AG04450 (cell line): ENCODE measurements at regions not wholly inside any gene's neighbourhood (a gene's known extent, or its start where the extent isn't known, plus 50 kb on each side); places are given as distances from the start of the nearest gene placed in this dataset.
A peak's percentile ranks its signal among the peaks of the same experiment; 100 is the strongest.

Source experiments
- CTCF ChIA-PET: fragments of 300-600, 350-600 bp; formaldehyde crosslinking; extraction: SDS; loops from one replicate; lab custom pipeline; 2022; ENCODE audit warnings: antibody characterized with exemption, inconsistent platforms; lab: Charles Lee
- POLR2A ChIA-PET: fragments of 350-600 bp; formaldehyde crosslinking; extraction: SDS; loops from one replicate; lab custom pipeline; 2021; ENCODE audit warnings: antibody characterized with exemption, inconsistent platforms; lab: Yijun Ruan, JAX
- DNase-seq: peaks from one replicate; pipeline ENCODE4 v3.0.0-alpha.2; 2011; ENCODE audit warnings: low read depth, low spot score
- H3K27ac ChIP-seq: one replicate; pipeline ENCODE4 v1.5.1; 2012; ENCODE audit warnings: low read depth, low read length, control low read depth
- H3K27me3 ChIP-seq: one replicate; pipeline ENCODE4 v1.6.0; 2012; ENCODE audit warnings: low read length; ENCODE audit not compliant: control insufficient read depth, insufficient read depth
- H3K4me3 ChIP-seq: 2 replicates; pipeline ENCODE4 v1.5.1; 2011; ENCODE audit warnings: mild to moderate bottlenecking, low read depth, low read length, control low read depth
- H3K9me3 ChIP-seq: 2 replicates; pipeline ENCODE4 v1.5.1; 2012; ENCODE audit warnings: low read length; ENCODE audit not compliant: control insufficient read depth, insufficient read depth
- TF ChIP-seq, protein P1 (sequence below): IDR thresholded peaks from 2 replicates; pipeline ENCODE4 v1.5.1; 2011; ENCODE audit warnings: low read depth, low read length, control low read depth, inconsistent platforms

GRCh38 chr2:217362710-217363109 is 502.8 kb upstream of the TNP1 start:
- Histone ChIP-seq H3K4me3 (no peak overlapping the region), H3K9me3 (no peaks in the 10 kb centered on the region), H3K27ac (no peak overlapping the region), H3K27me3 (no peaks in the 10 kb centered on the region)
- TF ChIP-seq, protein P1, sequence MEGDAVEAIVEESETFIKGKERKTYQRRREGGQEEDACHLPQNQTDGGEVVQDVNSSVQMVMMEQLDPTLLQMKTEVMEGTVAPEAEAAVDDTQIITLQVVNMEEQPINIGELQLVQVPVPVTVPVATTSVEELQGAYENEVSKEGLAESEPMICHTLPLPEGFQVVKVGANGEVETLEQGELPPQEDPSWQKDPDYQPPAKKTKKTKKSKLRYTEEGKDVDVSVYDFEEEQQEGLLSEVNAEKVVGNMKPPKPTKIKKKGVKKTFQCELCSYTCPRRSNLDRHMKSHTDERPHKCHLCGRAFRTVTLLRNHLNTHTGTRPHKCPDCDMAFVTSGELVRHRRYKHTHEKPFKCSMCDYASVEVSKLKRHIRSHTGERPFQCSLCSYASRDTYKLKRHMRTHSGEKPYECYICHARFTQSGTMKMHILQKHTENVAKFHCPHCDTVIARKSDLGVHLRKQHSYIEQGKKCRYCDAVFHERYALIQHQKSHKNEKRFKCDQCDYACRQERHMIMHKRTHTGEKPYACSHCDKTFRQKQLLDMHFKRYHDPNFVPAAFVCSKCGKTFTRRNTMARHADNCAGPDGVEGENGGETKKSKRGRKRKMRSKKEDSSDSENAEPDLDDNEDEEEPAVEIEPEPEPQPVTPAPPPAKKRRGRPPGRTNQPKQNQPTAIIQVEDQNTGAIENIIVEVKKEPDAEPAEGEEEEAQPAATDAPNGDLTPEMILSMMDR, result no peak
- no peak for DNase-seq
- POLR2A ChIA-PET, result interaction anchor here (0.7 kb wide), 1 partner anchor 31 kb away, joined by 4 read pairs; no protein-coding TSS in a partner anchor
- CTCF ChIA-PET, result interaction anchor here (0.8 kb wide), 1 partner anchor 148 kb away, joined by 3 read pairs; no protein-coding TSS in a partner anchor

DNA sequence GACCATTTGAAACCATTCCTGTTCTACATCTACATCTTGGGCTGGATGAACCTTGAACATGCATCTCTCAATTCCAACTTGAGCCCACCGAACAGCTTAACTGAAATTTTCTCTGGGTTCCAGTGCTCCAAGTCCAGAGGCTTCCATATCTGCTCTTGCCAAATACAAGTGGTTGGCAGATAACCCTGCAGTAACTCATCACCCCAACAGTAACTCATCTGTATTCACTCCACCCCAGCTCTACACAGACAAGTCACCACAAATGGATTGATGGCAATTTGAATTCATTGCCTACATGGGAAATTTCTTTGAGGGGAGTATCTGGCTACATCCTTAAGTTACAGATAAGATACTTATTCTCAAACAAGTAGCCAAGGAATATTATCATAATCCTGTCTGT is 502.4 kb upstream of the TNP1 start:
- Histone ChIP-seq H3K27me3 (no peaks in the 10 kb centered on the region), H3K27ac (peak overlapping the region; percentile 72), H3K4me3 (no peak overlapping the region), H3K9me3 (no peaks in the 10 kb centered on the region)
- POLR2A ChIA-PET, result interaction anchor here (2.0 kb wide), 1 partner anchor 669 kb away, joined by 6 read pairs; no protein-coding TSS in a partner anchor
- no peak for DNase-seq
- CTCF ChIA-PET, result interaction anchor here (0.8 kb wide), 1 partner anchor 148 kb away, joined by 3 read pairs; no protein-coding TSS in a partner anchor
- TF ChIP-seq, protein P1, result no peak

DNA sequence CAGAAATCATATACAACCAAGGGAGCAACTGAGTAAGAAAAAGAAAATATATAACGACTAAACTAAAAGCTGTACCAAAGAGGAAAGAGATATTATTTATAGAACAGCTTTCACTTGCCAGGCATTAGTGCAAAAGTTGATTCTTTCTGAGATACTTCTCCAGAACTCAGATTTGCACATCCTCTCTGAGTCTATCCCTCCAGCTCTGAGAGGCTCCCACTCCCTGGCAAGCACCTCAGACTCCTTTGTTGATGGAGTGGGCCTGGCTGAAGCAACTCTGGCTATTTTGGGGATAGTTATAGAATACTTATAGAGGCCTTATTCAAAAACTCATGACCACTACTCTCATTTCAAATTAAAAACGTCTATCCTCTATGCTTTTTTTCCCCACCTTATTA is 501.6 kb upstream of the TNP1 start:
- POLR2A ChIA-PET, result interaction anchor here (0.6 to 2.4 kb wide), 11 partner anchors 10 to 668 kb away, joined by 3 to 18 read pairs (median 6); partner anchors contain the start of gene IGFBP5
- no peaks in the 10 kb centered on the region for H3K9me3 ChIP-seq

GRCh38 chr2:217360781-217361482 is 501.1 kb upstream of the TNP1 start:
- H3K27me3 ChIP-seq, result no peaks in the 10 kb centered on the region
- TF ChIP-seq, protein P1, result no peak
- ChIA-PET CTCF (interaction anchor here (0.6 to 1.2 kb wide), 4 partner anchors 50 to 841 kb away, joined by 3 to 8 read pairs (median 4); no protein-coding TSS in a partner anchor), POLR2A (interaction anchor here (0.6 to 2.4 kb wide), 13 partner anchors 11 to 667 kb away, joined by 3 to 18 read pairs (median 5); partner anchors contain the start of gene IGFBP5)
- H3K9me3 ChIP-seq, result no peaks in the 10 kb centered on the region
- DNase-seq, result peak; percentile 65
- peak overlapping the region; percentile 41 for H3K27ac ChIP-seq
- H3K4me3 ChIP-seq, result no peak overlapping the region

More for the DNA sequence above, 501.6 kb upstream of the TNP1 start:
- Histone ChIP-seq H3K27ac (peak overlapping the region; percentile 53), H3K27me3 (no peaks in the 10 kb centered on the region), H3K4me3 (no peak overlapping the region)
- TF ChIP-seq, protein P1, result no peak
- CTCF ChIA-PET, result interaction anchor here (0.6 to 0.8 kb wide), 3 partner anchors 50 to 842 kb away, joined by 3 to 8 read pairs (median 4); no protein-coding TSS in a partner anchor
- no peak for DNase-seq
